CD8-positive, alpha-beta memory T cell (primary cell): ENCODE measurements at regions not wholly inside any gene's neighbourhood (a gene's known extent, or its start where the extent isn't known, plus 50 kb on each side); places are given as distances from the start of the nearest gene placed in this dataset.

Experiments used
- CTCF ChIA-PET: fragments of 350-600 bp; sonication (Branson Sonifier 250); formaldehyde crosslinking; loops from one replicate; lab custom pipeline; 2021; ENCODE audit warnings: antibody characterized with exemption; lab: Charles Lee
- POLR2A ChIA-PET: fragments of 350-600 bp; sonication (Branson Sonifier 250); formaldehyde crosslinking; loops from one replicate; lab custom pipeline; 2021; ENCODE audit warnings: antibody characterized with exemption; lab: Charles Lee
- DNase-seq, 5 donors: peaks; one replicate each; pipeline versions ENCODE4 v3.0.0 to v3.0.0-alpha.2; 2020 to 2022; ENCODE audit warnings: mixed read lengths in 1 of 5
- H3K27ac ChIP-seq: one replicate; pipeline ENCODE4 v1.7.0; 2013; ENCODE audit warnings: low read depth, mild to moderate bottlenecking, low read length, moderate library complexity
- H3K27me3 ChIP-seq: 2 replicates; pipeline ENCODE4 v1.7.0; 2013; ENCODE audit warnings: low read length, mild to moderate bottlenecking; ENCODE audit not compliant: insufficient read depth, poor library complexity, severe bottlenecking
- H3K36me3 ChIP-seq: 2 replicates; pipeline ENCODE4 v1.7.0; 2013; ENCODE audit warnings: mild to moderate bottlenecking, low read length, moderate library complexity; ENCODE audit not compliant: insufficient read depth
- H3K4me1 ChIP-seq: 2 replicates; pipeline ENCODE4 v1.7.0; 2013; ENCODE audit warnings: mild to moderate bottlenecking, low read length, moderate library complexity; ENCODE audit not compliant: insufficient read depth
- H3K4me3 ChIP-seq: 2 replicates; pipeline ENCODE4 v1.7.0; 2013; ENCODE audit warnings: mild to moderate bottlenecking, low read length
- H3K9me3 ChIP-seq: 2 replicates; pipeline ENCODE4 v1.7.0; 2013; ENCODE audit warnings: mild to moderate bottlenecking, low read length
- H3K27ac Mint-ChIP-seq, 8 donors: one replicate each; pipeline ENCODE4 v1.8.0; 2020 to 2021; ENCODE audit warnings: mixed read lengths in 8 of 8, mild to moderate bottlenecking in 6 of 8, inconsistent platforms in 3 of 8, moderate library complexity in 3 of 8
- H3K27me3 Mint-ChIP-seq, 2 donors: one replicate each; pipeline ENCODE4 v1.8.0; 2020 to 2021; ENCODE audit warnings: mixed read lengths in 2 of 2, mild to moderate bottlenecking in 1 of 2, moderate library complexity in 1 of 2
- H3K36me3 Mint-ChIP-seq, 3 donors: one replicate each; pipeline ENCODE4 v1.8.0; 2020 to 2021; ENCODE audit warnings: mixed read lengths in 3 of 3, inconsistent platforms in 1 of 3, mild to moderate bottlenecking in 1 of 3
- H3K4me1 Mint-ChIP-seq, 3 donors: one replicate each; pipeline ENCODE4 v1.8.0; 2020 to 2021; ENCODE audit warnings: mixed read lengths in 3 of 3, inconsistent platforms in 1 of 3, mild to moderate bottlenecking in 1 of 3
- H3K4me3 Mint-ChIP-seq, 7 donors: one replicate each; pipeline ENCODE4 v1.8.0; 2020 to 2021; ENCODE audit warnings: mixed read lengths in 7 of 7, mild to moderate bottlenecking in 6 of 7, moderate library complexity in 4 of 7, inconsistent platforms in 2 of 7
- H3K9me3 Mint-ChIP-seq, 5 donors: one replicate each; pipeline ENCODE4 v1.8.0; 2020 to 2022; ENCODE audit warnings: mixed read lengths in 5 of 5, mild to moderate bottlenecking in 3 of 5, moderate library complexity in 2 of 5, inconsistent platforms in 1 of 5

DNA sequence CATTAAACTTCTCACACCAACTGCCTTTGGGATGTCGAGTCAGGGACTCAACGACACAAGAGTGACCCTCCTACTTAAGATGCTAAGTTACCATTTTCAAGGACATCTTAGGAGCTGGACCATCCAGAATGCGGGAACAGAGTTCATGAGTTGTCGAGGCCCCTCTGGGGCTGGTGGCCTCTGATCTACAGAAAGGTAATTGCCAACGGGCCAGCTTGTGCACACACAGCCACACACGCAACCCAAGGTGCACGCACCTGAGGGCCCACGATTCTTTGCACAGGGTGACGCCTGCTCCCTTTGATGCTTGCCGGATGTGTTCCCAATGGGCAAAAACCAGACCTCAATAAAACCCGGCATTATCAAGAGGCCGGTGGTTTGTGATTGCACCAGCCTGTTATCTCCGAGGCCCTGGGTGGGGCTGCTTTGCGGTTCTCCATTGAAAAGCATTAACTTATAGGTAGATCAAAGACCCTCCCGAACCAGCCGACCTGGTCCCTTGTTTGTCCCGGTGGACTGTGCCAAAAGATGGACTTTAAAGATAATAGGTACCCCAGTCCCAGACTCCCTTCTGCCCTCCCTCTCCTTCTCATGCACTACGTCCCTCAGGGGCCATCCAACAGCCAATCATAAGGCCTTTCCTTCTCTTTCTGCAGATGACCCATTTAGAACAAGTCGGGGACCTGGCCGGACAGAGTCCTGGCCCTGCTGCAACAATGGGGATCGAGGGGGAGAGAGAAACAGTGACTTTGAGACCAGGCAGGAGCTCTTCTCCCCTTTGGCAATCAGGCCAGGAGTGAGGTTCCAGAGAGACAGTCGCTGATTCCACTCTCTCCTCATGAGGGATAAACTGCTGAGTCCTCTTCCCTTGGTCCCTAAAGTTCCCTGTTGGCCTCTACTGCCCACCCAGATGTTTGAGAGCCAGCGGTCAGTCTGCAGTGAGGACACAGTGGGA, 292.5 kb downstream of the SOX9 start:
- ChIA-PET CTCF (interaction anchor here (0.9 kb wide), 1 partner anchor 12 kb away, joined by 3 read pairs; no protein-coding TSS in a partner anchor), POLR2A (no interaction called here)
- Mint-ChIP-seq H3K4me3 (no peak overlapping the region), H3K27ac (no peak overlapping the region), H3K4me1 (no peaks in the 10 kb centered on the region), H3K9me3 (peaks cover 3 to 8% (median 7%) of the 10 kb centered on the region in 5 donors), H3K27me3 (peaks cover 0 to 2% of the 10 kb centered on the region in 2 donors), H3K36me3 (peaks cover 0 to 4% (median 0%) of the 10 kb centered on the region in 3 donors)
- no peak for DNase-seq
- Histone ChIP-seq H3K36me3 (no peaks in the 10 kb centered on the region), H3K4me1 (no peaks in the 10 kb centered on the region), H3K27me3 (no peaks in the 10 kb centered on the region), H3K4me3 (no peak overlapping the region), H3K9me3 (no peaks in the 10 kb centered on the region), H3K27ac (no peak overlapping the region)

DNA sequence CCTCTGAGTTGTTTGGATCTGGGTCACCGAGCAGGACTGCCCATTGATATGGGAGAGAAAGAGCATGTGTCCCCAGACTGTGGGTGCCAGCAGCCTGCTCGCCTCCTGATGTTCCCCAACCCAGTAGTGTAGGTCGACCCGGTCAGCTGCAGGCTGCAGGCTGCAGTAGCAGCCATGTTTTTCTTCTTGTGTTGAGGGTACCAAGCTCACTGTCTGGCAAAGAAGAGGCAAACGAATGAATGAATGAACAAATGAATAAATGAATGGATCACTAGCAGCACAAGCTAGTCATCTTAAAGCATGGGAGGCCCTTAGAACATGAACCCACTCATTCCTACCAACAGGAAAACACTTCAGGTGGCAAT, 293.2 kb downstream of the SOX9 start:
- no peaks in the 10 kb centered on the region for H3K9me3 ChIP-seq
- CTCF ChIA-PET, result interaction anchor here (0.9 kb wide), 1 partner anchor 12 kb away, joined by 3 read pairs; no protein-coding TSS in a partner anchor

DNA sequence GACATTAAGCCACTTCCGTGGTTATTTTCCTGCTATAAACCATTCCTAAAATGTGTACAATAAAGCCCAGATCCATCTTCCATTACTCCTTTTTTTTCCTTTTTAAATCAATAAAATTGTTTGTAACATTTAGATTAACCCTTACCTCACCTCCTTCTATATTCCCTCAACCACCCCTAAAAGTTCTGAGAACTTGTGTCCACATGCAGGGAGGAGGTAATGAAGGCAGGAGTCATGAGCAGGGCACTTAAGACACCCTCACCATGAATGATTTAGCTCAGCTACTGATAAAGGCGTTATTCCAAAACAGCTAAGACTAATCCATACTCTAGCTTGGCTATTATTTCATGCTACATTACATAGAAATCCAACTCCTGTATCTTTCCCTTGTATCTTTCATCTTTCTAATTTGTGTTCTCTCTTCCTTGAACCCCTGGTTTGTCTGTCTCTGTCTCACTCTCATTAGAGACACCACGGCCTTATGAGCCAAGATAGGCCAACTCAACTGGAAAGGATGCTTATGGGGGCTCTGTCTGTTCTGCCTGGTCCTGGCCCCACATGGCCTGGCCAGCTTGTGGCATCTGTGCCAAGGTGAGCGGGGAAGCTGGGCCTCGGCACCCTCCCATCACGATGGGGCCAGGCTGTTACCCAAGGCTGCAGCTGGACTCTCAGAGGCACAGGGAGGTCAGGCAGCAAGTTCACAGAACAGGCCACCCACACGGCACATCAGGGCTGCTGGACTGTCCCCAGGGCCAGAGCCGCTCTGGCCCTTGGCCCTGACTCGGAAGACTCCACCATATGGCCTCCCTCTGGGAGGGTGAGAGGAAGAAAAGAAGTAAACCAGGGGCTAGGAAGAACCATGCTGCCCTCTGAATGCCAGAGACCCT, 294.4 kb downstream of the SOX9 start:
- no peak overlapping the region for H3K4me3 Mint-ChIP-seq
- CTCF ChIA-PET, result no interaction called here
- H3K27ac Mint-ChIP-seq, result no peak overlapping the region
- H3K27me3 ChIP-seq, result no peaks in the 10 kb centered on the region
- no peaks in the 10 kb centered on the region for H3K4me1 Mint-ChIP-seq
- H3K4me3 ChIP-seq, result no peak overlapping the region
- H3K27me3 Mint-ChIP-seq, result peaks cover 0 to 2% of the 10 kb centered on the region in 2 donors
- no peaks in the 10 kb centered on the region for H3K36me3 ChIP-seq
- no peaks in the 10 kb centered on the region for H3K9me3 ChIP-seq
- no peak for DNase-seq
- H3K4me1 ChIP-seq, result no peaks in the 10 kb centered on the region
- H3K36me3 Mint-ChIP-seq, result peaks cover 0 to 4% (median 0%) of the 10 kb centered on the region in 3 donors
- no peak overlapping the region for H3K27ac ChIP-seq
- POLR2A ChIA-PET, result no interaction called here
- peaks cover 4 to 15% (median 7%) of the 10 kb centered on the region in 5 donors for H3K9me3 Mint-ChIP-seq

More for the DNA sequence above, 293.2 kb downstream of the SOX9 start:
- Mint-ChIP-seq H3K4me1 (no peaks in the 10 kb centered on the region), H3K9me3 (peaks cover 4 to 15% (median 7%) of the 10 kb centered on the region in 5 donors), H3K27ac (no peak overlapping the region), H3K4me3 (no peak overlapping the region), H3K36me3 (peaks cover 0 to 4% (median 0%) of the 10 kb centered on the region in 3 donors), H3K27me3 (peaks cover 0 to 2% of the 10 kb centered on the region in 2 donors)
- no peak for DNase-seq
- no peaks in the 10 kb centered on the region for H3K4me1 ChIP-seq
- no peak overlapping the region for H3K27ac ChIP-seq
- H3K4me3 ChIP-seq, result no peak overlapping the region
- H3K36me3 ChIP-seq, result no peaks in the 10 kb centered on the region
- POLR2A ChIA-PET, result no interaction called here
- H3K27me3 ChIP-seq, result no peaks in the 10 kb centered on the region

DNA sequence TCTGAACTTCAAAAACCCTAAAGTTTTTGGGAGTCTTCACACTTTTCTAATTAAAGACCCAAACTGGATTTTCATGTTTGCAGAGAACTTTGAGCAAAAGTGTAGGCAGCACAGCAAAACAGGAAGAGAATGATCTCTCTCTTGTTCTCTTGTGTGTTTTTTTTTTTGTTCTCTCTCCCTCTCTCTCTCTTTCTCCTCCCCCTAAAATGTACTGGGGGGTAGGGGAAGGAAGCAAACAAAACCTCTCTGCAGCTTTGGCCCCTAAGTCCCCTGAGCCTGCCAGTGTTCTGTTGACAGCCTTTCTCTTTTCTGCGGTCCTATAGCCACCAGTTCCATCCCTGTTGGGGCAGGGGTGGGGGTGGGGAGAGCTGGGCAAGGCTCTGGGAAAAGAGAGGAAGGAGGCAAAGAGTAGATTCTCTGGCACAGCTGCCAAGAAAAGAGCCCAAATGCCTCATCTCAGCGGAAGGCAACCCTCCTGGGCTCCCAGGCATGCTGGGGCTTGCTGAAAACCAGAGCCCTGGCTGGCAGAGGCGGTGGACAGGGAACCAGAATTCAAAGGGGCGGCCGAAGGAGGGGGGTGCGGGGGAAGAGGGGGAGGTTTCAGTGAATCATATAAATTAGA, 295.3 kb downstream of the SOX9 start:
- H3K27ac ChIP-seq, result no peak overlapping the region
- Mint-ChIP-seq H3K9me3 (peaks cover 4 to 15% (median 7%) of the 10 kb centered on the region in 5 donors), H3K4me3 (no peak overlapping the region), H3K27ac (no peak overlapping the region), H3K27me3 (peaks cover 0 to 2% of the 10 kb centered on the region in 2 donors), H3K36me3 (peaks cover 0 to 4% (median 0%) of the 10 kb centered on the region in 3 donors), H3K4me1 (no peaks in the 10 kb centered on the region)
- no peaks in the 10 kb centered on the region for H3K36me3 ChIP-seq
- H3K4me3 ChIP-seq, result no peak overlapping the region
- CTCF ChIA-PET, result no interaction called here
- H3K4me1 ChIP-seq, result no peaks in the 10 kb centered on the region
- H3K27me3 ChIP-seq, result no peaks in the 10 kb centered on the region
- no peak for DNase-seq
- H3K9me3 ChIP-seq, result no peaks in the 10 kb centered on the region
- POLR2A ChIA-PET, result no interaction called here

DNA sequence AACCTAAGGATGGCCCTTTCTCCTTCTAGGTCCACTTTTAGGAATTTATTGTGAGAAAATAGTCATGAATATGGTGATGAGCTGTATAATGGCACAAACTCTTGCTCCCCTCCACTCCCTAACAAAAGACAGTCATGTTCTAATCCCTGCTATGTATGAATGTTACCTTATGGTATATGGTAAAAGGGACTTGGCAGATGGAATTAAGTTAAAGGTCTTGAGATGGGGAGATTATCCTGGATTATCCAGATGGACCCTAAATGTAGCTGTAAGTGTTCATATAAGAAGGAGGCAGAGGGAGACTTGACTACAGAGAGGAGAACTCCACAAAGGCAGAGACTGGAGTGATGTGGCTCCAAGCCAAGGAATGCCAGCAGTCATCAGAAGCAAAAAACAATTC, 296.1 kb downstream of the SOX9 start:
- H3K36me3 Mint-ChIP-seq, result peaks cover 0 to 4% (median 0%) of the 10 kb centered on the region in 3 donors
- no peaks in the 10 kb centered on the region for H3K4me1 ChIP-seq
- H3K27ac Mint-ChIP-seq, result no peak overlapping the region
- no peaks in the 10 kb centered on the region for H3K27me3 ChIP-seq
- no peak overlapping the region for H3K4me3 ChIP-seq
- H3K27me3 Mint-ChIP-seq, result peaks cover 0 to 2% of the 10 kb centered on the region in 2 donors
- no peak overlapping the region for H3K27ac ChIP-seq
- POLR2A ChIA-PET, result no interaction called here
- CTCF ChIA-PET, result no interaction called here
- H3K4me1 Mint-ChIP-seq, result peaks cover 0 to 3% (median 0%) of the 10 kb centered on the region in 3 donors
- DNase-seq, result no peak
- H3K36me3 ChIP-seq, result no peaks in the 10 kb centered on the region
- no peak overlapping the region for H3K4me3 Mint-ChIP-seq
- peaks cover 4 to 15% (median 7%) of the 10 kb centered on the region in 5 donors for H3K9me3 Mint-ChIP-seq
- H3K9me3 ChIP-seq, result no peaks in the 10 kb centered on the region

DNA sequence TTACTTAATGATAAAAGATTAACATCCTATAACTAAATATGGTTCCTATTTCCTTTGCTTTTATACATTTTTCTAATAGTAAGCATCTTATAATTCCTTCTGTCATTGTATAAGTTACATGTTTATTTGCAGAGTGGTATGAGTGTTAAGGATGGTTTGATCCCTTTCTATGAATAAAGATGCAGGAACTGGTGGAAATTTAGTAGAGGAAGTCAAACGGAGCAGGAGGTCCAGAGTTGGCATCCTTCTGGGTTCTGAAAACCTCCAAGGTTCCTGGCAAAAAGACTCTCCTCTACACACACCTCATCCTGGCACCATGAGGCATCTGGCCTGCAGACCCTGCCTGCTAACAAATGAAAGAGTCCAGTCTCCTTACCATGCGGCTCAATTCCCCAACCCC, 296.8 kb downstream of the SOX9 start:
- Mint-ChIP-seq H3K9me3 (peaks cover 4 to 15% (median 7%) of the 10 kb centered on the region in 5 donors), H3K4me3 (no peak overlapping the region), H3K27me3 (peaks cover 0 to 2% of the 10 kb centered on the region in 2 donors), H3K27ac (no peak overlapping the region), H3K4me1 (peaks cover 0 to 7% (median 4%) of the 10 kb centered on the region in 3 donors), H3K36me3 (peaks cover 0 to 4% (median 0%) of the 10 kb centered on the region in 3 donors)
- CTCF ChIA-PET, result no interaction called here
- DNase-seq, result no peak
- Histone ChIP-seq H3K4me3 (no peak overlapping the region), H3K27ac (no peak overlapping the region), H3K36me3 (no peaks in the 10 kb centered on the region), H3K4me1 (no peaks in the 10 kb centered on the region), H3K9me3 (no peaks in the 10 kb centered on the region), H3K27me3 (no peaks in the 10 kb centered on the region)
- POLR2A ChIA-PET, result no interaction called here

DNA sequence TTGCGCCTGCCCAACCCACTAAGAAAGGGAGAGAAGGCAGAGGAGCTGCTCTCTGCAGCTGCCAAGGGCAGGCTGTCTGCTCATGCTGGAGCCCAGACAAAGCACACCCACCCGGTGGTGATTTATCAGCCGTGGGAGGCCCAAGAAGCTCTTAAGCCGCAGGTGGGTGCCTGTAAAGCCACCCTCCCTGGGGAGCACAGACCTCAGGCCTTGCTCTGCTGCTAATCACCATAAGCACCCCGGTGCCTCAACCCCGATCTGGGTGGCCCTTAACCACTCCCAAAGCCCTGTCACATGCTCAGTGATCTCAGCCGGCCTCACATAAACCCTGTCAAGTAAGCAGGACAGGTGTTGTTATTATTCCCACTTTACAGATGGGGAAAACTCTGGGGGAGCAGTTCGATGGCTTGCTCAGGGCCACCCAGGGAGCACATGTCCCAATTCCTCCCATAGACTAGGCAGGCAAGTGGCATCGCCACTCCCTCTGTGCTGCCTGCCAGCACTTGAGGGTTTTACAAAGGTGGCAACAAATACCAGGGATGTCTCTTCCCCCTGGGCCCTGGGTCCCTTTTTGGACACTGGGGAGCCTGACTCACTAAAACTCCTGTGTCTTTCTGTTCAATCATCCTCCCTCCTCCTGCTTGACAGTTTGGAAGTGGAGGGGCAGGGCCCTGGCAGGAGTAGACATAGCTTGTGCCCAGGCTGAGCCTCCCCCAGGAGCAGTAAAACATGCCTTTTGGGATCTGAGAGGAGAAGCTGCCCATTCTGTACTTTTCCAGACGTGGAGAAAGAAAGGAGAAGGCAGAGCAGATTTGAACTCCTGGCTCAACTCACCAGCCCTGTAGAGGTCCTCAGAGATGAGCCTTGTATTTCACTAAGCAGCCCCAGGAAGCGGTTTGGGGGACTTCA, 299.3 kb downstream of the SOX9 start:
- POLR2A ChIA-PET, result no interaction called here
- no peaks in the 10 kb centered on the region for H3K27me3 ChIP-seq
- peaks cover 0 to 13% (median 5%) of the 10 kb centered on the region in 3 donors for H3K4me1 Mint-ChIP-seq
- no peak overlapping the region for H3K4me3 ChIP-seq
- H3K36me3 ChIP-seq, result no peaks in the 10 kb centered on the region
- no peaks in the 10 kb centered on the region for H3K27me3 Mint-ChIP-seq
- peaks cover 0 to 4% (median 0%) of the 10 kb centered on the region in 3 donors for H3K36me3 Mint-ChIP-seq
- CTCF ChIA-PET, result no interaction called here
- peaks cover 4 to 15% (median 7%) of the 10 kb centered on the region in 5 donors for H3K9me3 Mint-ChIP-seq
- DNase-seq, result no peak
- H3K4me3 Mint-ChIP-seq, result no peak overlapping the region
- H3K27ac Mint-ChIP-seq, result no peak overlapping the region
- H3K27ac ChIP-seq, result no peak overlapping the region
- no peaks in the 10 kb centered on the region for H3K9me3 ChIP-seq
- no peaks in the 10 kb centered on the region for H3K4me1 ChIP-seq
